ENCODE measurements at regions not wholly inside any gene's neighbourhood (a gene's known extent, or its start where the extent isn't known, plus 50 kb on each side); places are given as distances from the start of the nearest gene placed in this dataset.

GRCh38 chr12:105740369-105740768, 398.4 kb downstream of the NUAK1 start:
- TF ChIP-seq, protein P1, sequence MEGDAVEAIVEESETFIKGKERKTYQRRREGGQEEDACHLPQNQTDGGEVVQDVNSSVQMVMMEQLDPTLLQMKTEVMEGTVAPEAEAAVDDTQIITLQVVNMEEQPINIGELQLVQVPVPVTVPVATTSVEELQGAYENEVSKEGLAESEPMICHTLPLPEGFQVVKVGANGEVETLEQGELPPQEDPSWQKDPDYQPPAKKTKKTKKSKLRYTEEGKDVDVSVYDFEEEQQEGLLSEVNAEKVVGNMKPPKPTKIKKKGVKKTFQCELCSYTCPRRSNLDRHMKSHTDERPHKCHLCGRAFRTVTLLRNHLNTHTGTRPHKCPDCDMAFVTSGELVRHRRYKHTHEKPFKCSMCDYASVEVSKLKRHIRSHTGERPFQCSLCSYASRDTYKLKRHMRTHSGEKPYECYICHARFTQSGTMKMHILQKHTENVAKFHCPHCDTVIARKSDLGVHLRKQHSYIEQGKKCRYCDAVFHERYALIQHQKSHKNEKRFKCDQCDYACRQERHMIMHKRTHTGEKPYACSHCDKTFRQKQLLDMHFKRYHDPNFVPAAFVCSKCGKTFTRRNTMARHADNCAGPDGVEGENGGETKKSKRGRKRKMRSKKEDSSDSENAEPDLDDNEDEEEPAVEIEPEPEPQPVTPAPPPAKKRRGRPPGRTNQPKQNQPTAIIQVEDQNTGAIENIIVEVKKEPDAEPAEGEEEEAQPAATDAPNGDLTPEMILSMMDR (CRISPR knock-in tag; IDR thresholded peaks at IDR 0.05): no peak
- no peak for TF ChIP-seq CHD4 (IDR thresholded peaks at IDR 0.05; ENCODE audit: borderline replicate concordance, low read length)
- no peak for TF ChIP-seq DPF2 (CRISPR knock-in tag; IDR thresholded peaks at IDR 0.05; ENCODE audit: borderline replicate concordance, low read depth)
- TF ChIP-seq HNF4A (CRISPR knock-in tag; IDR thresholded peaks at IDR 0.05): no peak
